ENCODE measurements at regions not wholly inside any gene's neighbourhood (a gene's known extent, or its start where the extent isn't known, plus 50 kb on each side); places are given as distances from the start of the nearest gene placed in this dataset.
A peak's percentile ranks its signal among the peaks of the same experiment; 100 is the strongest.

GRCh38 chr4:185082561-185082960 lies 60.5 kb upstream of the SLC25A4 start:
- Mint-ChIP-seq H3K4me3 (no peak overlapping the region), H3K4me1 (ENCODE audit: low read depth) (no peaks in the 10 kb centered on the region), H3K27ac (no peak overlapping the region), H3K36me3 (ENCODE audit: low read depth) (no peaks in the 10 kb centered on the region), H3K27me3 (peaks cover 28% of the 10 kb centered on the region), H3K9me3 (no peaks in the 10 kb centered on the region)
- TF ChIP-seq, protein P1, sequence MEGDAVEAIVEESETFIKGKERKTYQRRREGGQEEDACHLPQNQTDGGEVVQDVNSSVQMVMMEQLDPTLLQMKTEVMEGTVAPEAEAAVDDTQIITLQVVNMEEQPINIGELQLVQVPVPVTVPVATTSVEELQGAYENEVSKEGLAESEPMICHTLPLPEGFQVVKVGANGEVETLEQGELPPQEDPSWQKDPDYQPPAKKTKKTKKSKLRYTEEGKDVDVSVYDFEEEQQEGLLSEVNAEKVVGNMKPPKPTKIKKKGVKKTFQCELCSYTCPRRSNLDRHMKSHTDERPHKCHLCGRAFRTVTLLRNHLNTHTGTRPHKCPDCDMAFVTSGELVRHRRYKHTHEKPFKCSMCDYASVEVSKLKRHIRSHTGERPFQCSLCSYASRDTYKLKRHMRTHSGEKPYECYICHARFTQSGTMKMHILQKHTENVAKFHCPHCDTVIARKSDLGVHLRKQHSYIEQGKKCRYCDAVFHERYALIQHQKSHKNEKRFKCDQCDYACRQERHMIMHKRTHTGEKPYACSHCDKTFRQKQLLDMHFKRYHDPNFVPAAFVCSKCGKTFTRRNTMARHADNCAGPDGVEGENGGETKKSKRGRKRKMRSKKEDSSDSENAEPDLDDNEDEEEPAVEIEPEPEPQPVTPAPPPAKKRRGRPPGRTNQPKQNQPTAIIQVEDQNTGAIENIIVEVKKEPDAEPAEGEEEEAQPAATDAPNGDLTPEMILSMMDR (IDR thresholded peaks at IDR 0.05) = no peak
- ChIA-PET CTCF (interaction anchor here (1.0 kb wide), 1 partner anchor 75 kb away, joined by 3 read pairs; no protein-coding TSS in a partner anchor), POLR2A (no interaction called here)
- Histone ChIP-seq H3K36me3 (ENCODE audit: insufficient read depth, low read length) (no peaks in the 10 kb centered on the region), H3K9me3 (ENCODE audit: control insufficient read depth in 1 of 2, insufficient read depth in 1 of 2, low read length in 2 of 2) (no peaks in the 10 kb centered on the region), H3K4me3 (ENCODE audit: low read length) (no peak overlapping the region), H3K4me1 (ENCODE audit: insufficient read depth, low read length) (no peaks in the 10 kb centered on the region), H3K27ac (ENCODE audit: low read depth in 1 of 2, low read length in 2 of 2) (no peak overlapping the region), H3K27me3 (ENCODE audit: control insufficient read depth in 1 of 2, insufficient read depth in 2 of 2, low read length in 2 of 2) (peaks cover 0 to 10% of the 10 kb centered on the region in 2 experiments)
- DNase-seq (peak in 1 of 14 experiments; percentile 2), ATAC-seq (ENCODE audit: poor library complexity) (no peak)
- intact Hi-C loops (cut with DNase I, micrococcal nuclease) = no loop called here

- TF ChIP-seq, protein P1 (IDR thresholded peaks at IDR 0.05) = no peak
- Histone ChIP-seq H3K27me3 (ENCODE audit: control insufficient read depth in 1 of 2, insufficient read depth in 2 of 2, low read length in 2 of 2) (no peaks in the 10 kb centered on the region), H3K4me1 (ENCODE audit: insufficient read depth, low read length) (no peaks in the 10 kb centered on the region), H3K4me3 (ENCODE audit: low read length) (no peak overlapping the region), H3K36me3 (ENCODE audit: insufficient read depth, low read length) (no peaks in the 10 kb centered on the region), H3K27ac (ENCODE audit: low read depth in 1 of 2, low read length in 2 of 2) (no peak overlapping the region), H3K9me3 (ENCODE audit: control insufficient read depth in 1 of 2, insufficient read depth in 1 of 2, low read length in 2 of 2) (no peaks in the 10 kb centered on the region)
- H3K4me3 Mint-ChIP-seq = no peak overlapping the region
- CTCF ChIA-PET = no interaction called here
- no peaks in the 10 kb centered on the region for H3K36me3 Mint-ChIP-seq (ENCODE audit: low read depth)
- H3K27ac Mint-ChIP-seq = no peak overlapping the region
- POLR2A ChIA-PET = no interaction called here
- H3K27me3 Mint-ChIP-seq = peaks cover 24% of the 10 kb centered on the region
- H3K9me3 Mint-ChIP-seq = no peaks in the 10 kb centered on the region
- DNase-seq = no peak
- intact Hi-C loops (cut with DNase I, micrococcal nuclease) = no loop called here
- no peak for ATAC-seq (ENCODE audit: poor library complexity)
- H3K4me1 Mint-ChIP-seq (ENCODE audit: low read depth) = no peaks in the 10 kb centered on the region
Observed at GRCh38 chr4:185086053-185086452, 57.0 kb upstream of the SLC25A4 start.

DNA sequence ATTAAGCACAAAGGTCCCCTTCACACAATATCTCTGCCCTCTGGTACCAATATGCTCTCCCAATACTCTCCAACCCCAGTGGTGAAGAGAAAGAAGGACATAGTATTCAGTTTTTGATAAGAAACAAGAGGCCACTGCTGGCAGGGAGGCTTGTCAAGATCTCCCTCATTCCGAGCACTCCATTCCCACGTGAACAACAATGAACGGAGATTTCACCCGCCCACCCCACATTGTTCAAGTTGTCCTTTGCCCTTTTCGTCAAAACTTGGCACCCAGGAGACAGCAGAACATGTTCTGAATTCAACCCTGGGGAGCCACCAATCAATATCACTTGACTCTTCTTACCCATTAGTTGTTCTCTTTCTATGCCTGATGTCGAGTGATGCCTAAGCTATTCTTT lies 54.2 kb upstream of the SLC25A4 start:
- no peaks in the 10 kb centered on the region for H3K9me3 Mint-ChIP-seq

More for the DNA sequence above, 54.2 kb upstream of the SLC25A4 start:
- Histone ChIP-seq H3K27me3 (ENCODE audit: control insufficient read depth in 1 of 2, insufficient read depth in 2 of 2, low read length in 2 of 2) (no peaks in the 10 kb centered on the region), H3K36me3 (ENCODE audit: insufficient read depth, low read length) (no peaks in the 10 kb centered on the region), H3K27ac (ENCODE audit: low read depth in 1 of 2, low read length in 2 of 2) (no peak overlapping the region), H3K9me3 (ENCODE audit: control insufficient read depth in 1 of 2, insufficient read depth in 1 of 2, low read length in 2 of 2) (no peaks in the 10 kb centered on the region), H3K4me3 (ENCODE audit: low read length) (no peak overlapping the region), H3K4me1 (ENCODE audit: insufficient read depth, low read length) (no peaks in the 10 kb centered on the region)
- ATAC-seq (ENCODE audit: poor library complexity) (no peak), DNase-seq (no peak)
- H3K36me3 Mint-ChIP-seq (ENCODE audit: low read depth) = no peaks in the 10 kb centered on the region
- intact Hi-C loops (cut with DNase I, micrococcal nuclease) = no loop called here
- no peak overlapping the region for H3K4me3 Mint-ChIP-seq
- H3K27ac Mint-ChIP-seq = no peak overlapping the region
- TF ChIP-seq, protein P1 (IDR thresholded peaks at IDR 0.05) = no peak
- ChIA-PET POLR2A (no interaction called here), CTCF (no interaction called here)
- peaks cover 32% of the 10 kb centered on the region for H3K27me3 Mint-ChIP-seq
- no peaks in the 10 kb centered on the region for H3K4me1 Mint-ChIP-seq (ENCODE audit: low read depth)
